Superior temporal gyrus (tissue), 1 donor: ENCODE measurements at regions not wholly inside any gene's neighbourhood (a gene's known extent, or its start where the extent isn't known, plus 50 kb on each side); places are given as distances from the start of the nearest gene placed in this dataset.
A peak's percentile ranks its signal among the peaks of the same experiment; 100 is the strongest.
"Not testable (repeated sequence)": the region's sequence is repeated elsewhere in the genome, so short reads cannot be mapped to it uniquely, and the experiment has no call there.

Experiments used
- DNase-seq: peaks from one replicate; pipeline ENCODE4 v3.0.0-alpha.2; 2016; ENCODE audit errors: extremely low spot score

DNA sequence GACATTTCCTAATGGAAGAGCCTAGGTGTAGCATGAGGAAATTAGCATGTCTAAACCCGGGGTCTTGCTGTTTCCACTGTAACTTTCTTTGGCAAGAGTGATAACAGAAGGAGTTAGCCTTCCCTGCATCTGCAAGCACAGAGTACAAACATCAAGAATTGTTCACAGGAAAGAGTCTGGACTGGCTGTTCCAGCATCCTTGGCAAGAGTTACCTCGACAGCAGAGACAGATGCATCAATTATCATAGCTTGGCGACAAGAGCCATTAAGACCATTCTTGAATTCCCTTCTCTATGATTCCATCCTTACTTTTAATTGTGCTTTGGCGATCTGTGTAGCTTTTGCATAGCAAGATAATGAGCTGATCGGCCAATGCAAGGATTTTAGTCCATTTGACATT lies 82.8 kb upstream of the RALGPS2 start:
- no peak for DNase-seq

DNA sequence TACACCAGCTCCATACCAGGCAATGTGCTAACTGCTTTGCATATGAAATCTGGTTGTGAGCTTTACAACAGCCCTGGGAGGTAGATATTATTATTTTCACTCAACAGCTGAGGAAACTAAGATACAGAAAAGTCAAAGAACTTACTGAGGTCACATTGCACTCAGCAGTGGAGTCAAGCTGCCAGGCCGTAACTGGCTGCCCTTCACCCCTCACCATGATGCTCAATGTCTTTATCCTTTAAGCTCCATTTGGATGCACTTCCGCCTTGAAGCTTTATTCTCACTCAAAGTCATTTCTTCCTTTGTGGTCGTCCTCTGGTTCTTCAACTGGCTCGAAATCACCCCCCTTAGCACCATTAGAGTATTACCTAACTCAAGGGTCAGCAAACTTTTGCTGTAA lies 81.7 kb upstream of the RALGPS2 start:
- DNase-seq = no peak

DNA sequence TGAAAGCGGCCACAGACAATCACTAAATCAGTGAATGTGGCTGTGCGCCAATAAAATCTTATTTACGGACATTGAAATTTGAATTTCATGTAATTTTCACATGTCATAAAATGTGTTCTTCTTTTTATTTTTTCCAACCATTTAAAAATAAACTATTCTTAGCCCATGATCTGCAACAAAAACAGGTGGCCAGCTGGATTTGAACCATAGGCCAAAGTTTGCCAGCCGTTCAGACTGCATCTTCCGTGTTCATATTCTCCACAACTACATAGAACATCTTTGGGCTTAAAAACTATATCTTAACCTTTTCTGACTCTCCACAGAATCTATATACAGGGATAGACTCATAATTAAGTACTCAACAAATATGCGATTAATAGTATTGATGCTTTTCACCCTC lies 81.2 kb upstream of the RALGPS2 start:
- DNase-seq = no peak

DNA sequence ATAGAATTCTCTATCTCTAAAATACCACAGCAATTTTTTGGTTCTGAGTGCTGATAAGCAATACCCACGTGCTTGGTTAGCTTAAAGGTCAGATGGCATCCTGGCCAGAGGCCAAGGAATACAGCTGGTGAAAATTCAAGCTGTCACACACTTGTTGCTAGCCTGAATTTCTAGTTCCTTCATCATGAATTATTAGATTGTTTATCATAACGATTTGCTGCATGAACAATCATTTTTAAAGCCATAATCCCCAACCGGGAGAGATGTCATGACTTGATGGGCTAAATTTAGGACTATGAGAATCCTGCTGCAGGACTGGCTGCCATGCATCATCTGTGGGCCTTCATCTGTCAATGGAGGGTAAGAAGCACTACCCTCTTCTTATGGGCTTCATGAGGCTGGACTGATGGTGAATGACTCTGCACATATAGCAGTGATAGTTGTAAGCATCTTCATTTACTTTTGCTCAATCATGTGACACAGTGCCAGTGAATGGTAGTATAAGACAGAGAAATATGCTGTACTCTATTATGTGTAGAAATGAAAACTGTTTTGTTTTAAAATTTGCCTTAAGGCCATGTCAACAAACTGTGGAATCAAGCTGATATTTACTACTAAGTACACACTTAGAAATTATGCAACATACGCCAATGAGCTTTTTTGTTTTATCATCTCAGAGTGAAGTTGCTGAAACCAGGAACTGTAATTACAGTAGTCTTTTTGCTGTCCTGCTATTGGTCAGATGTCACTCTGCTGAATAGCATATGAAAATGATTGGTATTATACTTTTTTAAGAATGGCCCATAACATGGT lies 80.5 kb upstream of the RALGPS2 start:
- no peak for DNase-seq

DNA sequence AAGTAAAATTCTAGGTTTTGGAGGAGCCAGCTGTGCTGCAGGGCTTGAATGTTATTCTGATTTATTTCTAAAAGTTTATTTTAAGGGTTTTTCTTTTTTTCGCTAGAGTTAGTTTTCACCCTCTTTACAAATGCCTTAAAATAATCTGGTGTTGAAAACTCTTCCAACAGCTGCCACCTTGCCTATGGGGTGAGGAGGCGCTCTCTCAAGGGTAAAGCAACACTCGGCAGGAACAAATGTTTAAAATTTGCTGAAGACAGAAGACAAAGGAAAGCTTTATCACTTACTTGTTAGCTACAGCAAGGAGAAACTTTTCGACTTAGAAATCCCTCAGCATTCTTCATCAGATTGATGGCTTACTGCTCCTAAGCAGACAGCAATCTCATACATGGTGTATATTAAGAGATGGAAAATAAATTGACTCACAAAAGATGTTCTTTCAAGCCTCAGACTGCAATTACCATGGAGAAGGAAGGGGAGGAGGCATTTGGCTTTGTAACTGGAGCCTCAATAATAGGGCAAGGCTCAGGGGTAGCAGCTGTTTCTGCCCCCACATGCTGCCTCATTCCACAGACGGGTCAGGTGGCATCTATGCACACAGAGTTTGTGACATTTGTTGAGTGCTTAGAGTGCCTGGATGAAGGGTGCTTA lies 79.8 kb upstream of the RALGPS2 start:
- DNase-seq = no peak

DNA sequence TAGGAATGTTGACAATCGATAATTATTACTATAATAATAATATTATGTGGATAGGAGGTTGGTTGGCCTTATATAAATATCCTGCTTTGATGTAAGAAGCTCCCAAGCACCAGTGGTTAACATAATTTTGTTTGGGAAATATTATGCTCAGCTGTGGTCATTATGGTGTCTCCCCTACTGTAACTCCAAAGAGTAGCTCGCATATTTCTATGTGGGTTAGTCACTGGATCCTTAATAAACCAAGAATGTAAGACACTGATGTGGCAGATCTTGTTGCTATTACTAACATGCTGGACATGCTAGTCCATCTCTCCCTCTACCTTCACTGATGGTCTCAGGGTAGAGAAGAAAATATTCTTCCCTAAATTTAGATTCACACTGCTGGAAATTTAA lies 79.2 kb upstream of the RALGPS2 start:
- no peak for DNase-seq

DNA sequence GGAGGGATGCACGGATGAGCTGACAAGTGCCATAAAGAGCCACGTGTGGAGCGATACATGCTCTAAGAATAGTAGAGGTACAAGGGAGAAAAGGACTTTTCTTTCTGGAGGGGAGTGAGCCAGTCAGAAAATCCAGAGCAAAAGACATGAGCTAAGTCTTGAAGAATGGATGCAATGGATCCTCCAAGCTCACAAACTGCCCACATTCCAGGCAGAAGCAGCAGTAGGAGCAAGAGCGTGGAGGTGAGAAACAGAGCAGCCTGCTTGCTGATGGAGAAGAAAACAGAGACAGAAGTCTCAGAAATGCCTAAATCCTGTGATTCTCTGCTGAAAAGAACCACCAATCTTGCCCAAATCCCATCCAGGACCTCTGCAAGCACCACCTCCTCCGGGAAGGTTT lies 78.2 kb upstream of the RALGPS2 start:
- no peak for DNase-seq

DNA sequence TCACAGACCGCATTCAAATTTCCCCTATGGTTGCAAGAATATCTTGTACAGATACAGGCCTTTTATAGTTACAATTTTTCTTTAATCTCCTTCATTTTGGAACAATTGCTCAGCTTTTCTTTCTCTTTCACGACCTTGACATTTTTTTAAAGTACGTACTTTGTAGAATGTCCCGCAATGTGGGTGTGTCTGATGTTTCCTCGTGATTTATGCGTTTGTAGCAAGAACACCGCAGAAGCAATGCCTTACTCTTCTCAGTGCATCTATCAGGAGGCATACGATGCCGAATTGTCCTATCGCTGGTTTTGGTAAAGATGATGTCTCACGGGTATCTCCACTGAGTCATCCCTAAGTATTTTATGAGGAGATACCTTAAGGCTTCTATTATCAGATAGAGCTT lies 76.9 kb upstream of the RALGPS2 start:
- no peak for DNase-seq

DNA sequence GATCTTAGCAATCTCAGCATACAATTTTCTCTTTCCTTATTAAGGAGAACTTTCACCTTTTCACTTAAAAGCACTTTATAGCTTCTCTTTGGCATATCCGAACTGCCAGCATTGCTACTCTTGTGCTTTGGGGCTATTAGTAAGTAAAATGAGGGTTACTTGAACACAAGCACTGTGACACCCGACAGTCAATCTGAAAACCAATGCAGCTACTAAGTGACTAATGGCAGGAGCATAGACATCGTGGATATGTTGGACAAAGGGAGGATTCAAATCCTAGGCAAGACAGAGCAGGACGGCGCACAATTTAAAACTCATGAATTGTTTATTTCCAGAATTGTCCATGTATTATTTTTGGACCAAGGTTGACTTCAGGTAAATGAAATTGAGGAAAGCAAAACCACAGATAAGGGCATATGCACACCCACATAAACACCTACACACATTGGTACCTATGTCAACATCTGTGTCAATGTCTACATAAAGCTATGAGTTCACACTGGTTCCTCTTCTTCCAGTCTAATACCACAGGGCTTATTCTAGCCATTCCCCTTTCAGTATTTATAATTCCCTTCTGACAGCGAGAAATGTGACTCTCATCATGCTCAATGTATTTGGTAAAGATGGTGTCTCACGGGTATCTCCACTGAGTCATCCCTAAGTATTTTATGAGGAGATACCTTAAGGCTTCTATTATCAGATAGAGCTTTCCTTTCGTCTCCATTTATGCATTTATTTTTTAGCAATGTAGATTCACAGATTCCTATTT lies 75.3 kb upstream of the RALGPS2 start:
- DNase-seq = no peak

DNA sequence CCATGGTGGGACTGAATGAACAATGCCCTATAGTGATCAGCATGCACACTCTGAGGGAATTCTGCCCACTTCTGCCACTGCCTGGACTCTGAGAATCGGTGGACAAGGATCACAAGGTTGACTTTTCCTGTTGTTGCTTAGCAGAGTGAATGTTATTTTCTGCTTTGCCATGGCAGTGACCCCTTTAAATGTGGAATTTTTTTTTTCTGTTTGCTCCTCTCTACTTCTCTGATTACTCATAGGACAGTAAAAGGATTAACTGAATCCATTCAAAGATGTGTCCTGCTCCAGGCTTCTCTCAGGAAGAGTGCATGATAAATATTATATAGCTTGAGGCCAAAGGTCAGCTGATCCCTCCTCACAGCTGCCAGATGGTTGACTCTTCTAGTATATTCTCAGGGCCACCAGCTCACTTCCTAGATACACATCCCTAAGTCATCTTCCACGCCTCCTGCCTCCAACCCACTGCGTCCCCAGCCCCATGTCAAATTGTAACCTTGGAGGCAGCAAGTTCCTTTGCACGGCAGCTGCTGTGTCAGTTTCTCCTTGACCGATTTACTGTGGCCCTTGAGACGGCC lies 74.0 kb upstream of the RALGPS2 start:
- DNase-seq = no peak

DNA sequence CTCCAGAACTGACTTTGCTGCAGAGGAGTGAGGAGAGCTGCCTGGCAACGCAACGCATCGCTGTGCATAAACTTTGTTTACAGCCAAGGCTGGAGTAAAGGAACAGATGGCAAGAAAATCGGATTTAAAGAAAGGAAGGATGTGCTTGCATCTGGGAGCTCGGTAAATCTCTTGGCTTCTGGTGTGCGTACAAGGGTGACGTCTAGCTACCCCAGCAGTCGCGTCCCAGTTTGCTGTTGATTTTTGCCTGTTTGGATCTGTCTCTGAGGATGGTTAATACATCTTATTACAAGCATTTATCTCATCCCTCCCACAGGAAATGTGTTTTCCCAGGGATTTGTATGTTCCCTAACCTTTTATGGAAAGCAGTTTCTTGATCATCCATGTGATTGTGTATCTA lies 73.3 kb upstream of the RALGPS2 start:
- peak; percentile 62 for DNase-seq

DNA sequence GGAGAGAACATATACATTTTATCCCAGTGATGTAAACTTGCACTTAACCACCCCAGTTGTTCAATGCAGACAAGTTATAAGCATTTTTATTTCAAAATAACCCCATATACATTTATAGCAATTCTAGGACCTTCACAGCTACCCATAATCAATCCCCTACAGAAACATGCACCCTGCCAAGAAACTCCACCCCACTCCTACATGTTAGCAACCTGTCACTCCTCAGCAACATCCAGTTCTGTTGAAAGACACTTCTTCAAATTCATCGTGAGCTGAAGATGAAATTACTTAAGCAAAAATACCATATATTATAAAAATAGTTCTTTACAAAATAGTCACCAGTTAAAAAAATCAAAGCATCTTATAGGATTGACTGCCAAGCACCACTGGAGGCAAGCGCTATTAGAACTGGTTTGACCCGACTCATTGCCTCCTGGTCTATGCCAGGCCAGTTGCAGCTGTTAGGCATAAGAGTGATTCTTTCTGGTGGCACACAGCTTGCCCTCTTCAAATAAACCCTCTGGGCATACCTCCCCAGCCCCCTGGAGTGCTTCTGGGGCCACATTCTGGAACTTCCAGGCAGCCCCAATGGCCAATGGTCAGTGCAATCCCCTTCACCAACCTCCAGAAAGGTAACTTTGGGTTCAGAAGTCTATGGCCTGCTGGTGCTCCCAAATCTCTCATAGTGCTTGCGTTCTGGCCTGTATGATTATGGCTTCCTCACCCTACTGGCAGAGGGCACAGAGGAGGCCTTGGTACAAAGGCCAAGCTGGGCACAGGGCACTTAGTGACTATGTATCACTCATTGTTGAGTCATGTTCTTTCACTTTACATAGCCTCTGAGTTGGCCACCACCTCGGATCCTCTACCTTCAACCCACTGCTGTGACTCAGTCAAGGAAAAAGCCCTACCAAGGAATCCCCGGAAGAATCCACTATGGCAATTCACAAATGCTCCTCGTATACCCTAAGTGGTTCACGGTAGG lies 72.2 kb upstream of the RALGPS2 start:
- DNase-seq = no peak

DNA sequence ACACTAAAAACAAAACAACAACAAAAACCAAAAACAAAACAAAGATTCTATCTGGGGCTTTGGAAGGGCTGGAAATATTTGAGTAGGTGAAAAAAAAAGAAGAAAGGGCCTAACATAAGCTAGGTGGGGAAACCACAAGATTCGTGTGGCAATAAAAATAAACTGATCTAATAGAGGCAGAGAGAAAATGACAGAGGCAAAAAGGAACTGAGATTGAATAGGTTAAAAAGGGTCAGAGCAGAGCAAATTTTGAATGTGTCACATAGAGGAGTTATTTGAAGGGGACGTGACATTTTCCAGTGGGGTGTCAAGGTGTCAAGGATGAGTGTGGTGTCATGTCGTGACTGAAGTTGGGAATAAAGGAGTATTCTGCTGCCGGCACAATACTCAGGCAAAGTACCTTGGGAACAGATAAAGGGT lies 65.2 kb upstream of the RALGPS2 start:
- no peak for DNase-seq

DNA sequence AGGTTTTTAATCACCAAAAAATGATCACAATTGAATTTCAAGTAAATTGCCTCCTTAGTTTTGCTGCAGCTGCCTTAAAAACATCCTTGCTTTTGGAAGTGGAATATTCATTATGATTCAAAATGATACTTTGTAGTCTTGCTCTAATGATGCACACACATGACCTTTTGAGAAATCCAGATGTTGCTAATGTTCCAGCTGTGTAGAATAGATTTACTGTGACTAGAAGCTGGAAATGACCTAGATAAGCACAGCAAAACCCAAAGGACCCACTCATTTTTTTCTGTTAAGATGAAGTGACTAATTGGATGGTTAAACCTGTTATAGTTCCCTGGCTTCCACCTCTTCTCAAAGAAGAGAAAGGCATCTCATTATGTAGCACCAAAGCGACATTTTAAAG lies 64.6 kb upstream of the RALGPS2 start:
- DNase-seq = no peak

DNA sequence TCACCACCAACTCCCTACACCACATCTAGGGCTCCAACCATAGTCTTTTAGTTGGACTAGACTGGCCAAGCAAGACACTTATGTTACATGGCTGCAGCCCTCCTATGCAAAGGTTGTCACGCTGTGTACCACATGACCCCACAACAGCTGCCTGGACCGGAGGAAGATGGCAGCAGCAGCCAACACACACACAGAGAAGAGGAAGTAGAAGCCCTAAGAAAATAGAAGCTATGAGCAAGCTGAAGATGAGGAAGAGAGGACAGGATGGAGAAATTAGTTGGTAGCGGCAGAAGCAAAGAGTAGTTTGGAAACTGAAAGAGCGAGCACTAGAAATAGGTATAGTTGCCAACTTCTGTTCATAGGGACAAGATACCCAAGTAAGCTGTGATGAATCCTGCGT lies 60.8 kb upstream of the RALGPS2 start:
- no peak for DNase-seq

DNA sequence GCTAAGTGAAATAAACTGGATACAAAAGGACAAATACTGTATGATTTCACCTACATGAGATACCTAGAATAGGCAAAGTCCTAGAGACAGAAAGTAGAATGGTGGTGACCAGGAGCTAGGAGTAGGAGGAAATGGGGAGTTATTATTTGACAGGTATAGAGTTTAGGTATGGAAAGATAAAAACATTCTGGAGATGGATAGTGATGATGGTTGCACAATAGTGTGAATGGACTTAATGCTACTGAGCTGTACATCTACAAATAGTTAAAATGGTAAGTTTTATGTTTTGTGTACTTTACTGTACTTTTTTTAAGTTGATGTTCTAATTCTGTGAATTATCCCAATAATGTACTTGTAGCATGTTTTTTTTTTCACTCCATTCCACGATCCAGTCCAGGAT lies 59.5 kb upstream of the RALGPS2 start:
- DNase-seq = no peak

DNA sequence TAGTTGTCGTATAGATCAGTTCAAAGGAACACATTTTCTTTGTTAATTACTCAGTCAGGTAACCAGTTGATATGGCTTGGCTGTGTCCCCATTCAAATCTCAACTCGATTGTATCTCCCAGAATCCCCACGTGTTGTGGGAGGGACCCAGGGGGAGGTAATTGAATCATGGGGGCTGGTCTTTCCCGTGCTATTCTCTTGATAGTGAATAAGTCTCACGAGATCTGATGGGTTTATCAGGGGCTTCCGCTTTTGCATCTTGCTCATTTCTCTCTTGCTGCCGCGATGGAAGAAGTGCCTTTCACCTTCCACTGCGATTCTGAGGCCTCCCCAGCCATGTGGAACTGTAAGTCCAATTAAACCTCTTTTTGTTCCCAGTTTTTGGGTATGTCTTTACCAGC lies 58.2 kb upstream of the RALGPS2 start:
- not testable (repeated sequence) for DNase-seq

DNA sequence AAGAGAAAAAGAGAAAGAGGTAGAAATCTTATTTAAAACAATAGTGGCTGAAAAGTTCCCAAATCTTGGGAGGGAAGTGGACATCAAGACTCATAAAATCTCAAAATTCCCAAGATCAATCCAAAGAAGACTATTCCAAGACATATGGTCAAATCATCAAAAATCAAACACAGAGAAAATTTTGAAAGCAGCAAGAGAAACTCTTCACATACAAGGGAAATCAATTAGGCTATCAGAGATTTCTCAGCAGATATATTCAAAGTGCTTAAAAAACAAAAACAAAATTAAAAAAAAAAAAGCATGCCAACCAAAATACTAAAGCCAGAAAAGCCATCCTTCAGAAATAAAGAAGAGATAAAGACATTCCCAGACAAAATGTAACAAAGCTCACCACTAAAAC lies 52.6 kb upstream of the RALGPS2 start:
- no peak for DNase-seq

DNA sequence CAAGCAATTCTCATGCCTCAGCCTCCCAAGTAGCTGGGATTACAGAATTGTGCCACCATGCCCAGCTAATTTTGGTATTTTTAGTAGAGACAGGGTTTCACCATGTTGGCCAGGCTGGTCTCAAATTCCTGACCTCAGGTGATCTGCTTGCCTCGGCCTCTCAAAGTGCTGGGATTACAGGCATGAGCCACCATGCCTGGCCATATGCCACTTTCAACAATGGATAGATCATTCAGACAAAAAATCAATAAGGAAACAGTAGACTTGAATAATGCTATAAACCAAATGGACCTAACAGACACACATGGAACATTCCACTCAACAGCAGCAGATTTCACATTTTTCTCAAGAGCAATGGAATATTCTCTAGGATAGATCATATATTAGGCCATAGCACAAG lies 50.5 kb upstream of the RALGPS2 start:
- not testable (repeated sequence) for DNase-seq
